Stimulated activated naive CD4-positive, alpha-beta T cell treated with Interleukin-2 at 50 U/mL for 16 hours (primary cell): ENCODE measurements at regions not wholly inside any gene's neighbourhood (a gene's known extent, or its start where the extent isn't known, plus 50 kb on each side); places are given as distances from the start of the nearest gene placed in this dataset.

ENCODE experiments used
- DNase-seq: peaks from one replicate; lab custom pipeline; 2025; lab: John Stamatoyannopoulos, UW

DNA sequence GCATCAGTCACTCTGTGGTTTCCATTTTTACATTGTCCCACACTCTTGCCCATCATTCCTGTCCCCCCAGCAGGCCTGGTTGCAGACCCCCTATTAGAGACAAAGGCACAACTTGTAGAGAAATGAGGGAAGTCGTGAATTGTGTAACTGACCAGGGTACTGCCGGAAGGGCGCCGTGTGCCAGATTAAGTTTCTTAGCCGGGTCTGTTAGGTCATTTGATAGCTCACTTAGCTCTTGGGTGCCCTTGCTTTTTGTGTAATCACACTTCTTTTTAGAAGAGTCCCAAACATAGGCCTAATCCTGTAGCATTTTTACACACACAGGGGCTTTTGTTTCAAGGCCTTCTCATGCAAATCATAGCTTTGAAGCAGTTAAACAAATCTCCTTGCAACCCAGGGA lies 87.2 kb downstream of the CTAGE1 start:
- DNase-seq: no peak

DNA sequence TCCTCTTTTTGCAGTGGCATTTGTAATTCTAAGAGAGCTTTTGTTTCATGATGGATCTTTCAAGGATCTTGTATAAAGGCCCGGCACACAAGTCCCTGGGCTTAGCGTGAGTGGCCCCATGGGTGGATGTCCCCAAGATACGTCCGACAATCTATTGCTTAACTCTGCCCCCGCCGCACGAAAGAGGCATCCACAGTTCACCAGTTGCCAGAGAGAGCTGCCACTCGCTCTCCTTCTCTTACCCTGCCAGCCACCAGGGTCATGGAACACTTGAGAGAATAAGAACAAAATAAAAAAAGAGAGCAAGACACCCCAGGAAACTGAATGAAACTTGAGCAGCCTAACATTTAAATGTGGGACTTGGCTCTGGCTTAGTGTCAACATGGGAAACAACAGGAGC lies 92.3 kb downstream of the CTAGE1 start:
- DNase-seq: no peak

DNA sequence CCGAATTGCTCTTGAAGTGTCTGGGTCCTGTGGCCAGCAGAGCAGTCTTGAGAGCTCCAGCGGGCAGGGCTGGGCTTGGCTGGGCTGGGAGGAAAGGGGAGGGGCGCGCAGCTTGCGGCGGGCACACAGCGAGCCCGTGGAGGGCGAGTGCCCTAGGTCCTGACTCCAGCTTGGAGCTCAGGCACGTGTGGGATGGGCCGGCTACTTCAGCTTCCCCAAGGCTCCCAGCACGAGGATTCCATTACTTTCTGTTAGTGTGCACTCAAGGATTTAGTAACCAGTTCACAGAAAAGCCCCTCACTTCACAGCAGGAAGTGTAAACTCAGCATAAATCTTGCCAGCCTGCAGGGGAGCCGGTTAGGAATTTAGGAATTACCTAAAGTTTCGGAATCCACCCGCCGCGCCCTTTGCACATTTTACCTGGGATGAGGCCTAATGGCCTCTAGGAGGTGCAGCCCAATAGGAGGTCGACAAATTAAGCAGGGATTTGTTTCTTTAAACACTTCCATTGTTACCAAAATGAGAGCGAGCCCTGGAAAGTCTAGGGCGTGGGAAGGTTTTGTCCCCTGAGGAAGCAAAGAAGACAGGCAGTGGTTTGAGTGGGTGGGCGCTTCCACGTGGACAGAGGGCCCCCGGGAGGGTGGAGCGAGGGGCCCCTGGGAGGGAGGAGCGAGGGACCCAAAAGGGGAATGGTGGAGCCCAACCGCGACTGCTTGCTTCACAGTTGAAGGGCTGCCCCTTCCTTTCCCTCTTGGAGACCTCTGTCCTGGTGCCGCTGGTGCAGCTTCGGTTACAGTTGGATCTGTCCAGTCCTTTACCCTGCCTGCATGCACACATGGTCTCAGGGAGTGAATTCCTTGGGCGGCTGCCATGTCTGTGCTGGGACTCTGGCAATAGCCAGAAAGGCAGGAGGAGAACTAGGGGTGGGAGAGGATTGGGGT lies 93.3 kb downstream of the CTAGE1 start:
- DNase-seq: no peak

DNA sequence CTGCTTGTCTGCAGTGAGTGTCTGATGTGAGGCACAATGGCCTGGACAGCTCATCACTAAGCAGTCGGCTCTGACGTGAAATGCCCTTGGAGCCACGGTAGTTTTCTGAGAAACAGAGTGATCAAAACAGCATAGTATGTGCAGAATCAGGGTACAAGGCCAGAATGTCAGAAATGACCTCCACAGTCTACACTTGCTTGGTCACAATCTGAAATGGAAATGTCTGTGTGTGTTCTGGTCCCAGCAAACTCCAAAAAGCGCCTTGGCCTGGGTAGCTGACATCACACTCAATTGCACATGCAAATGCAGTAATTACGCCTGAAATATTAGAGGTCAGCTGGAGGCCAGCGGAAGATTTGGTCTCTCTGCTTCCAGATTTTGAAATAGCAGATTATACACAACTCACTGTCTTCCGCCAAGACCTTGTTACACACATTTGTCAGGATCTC lies 95.4 kb downstream of the CTAGE1 start:
- DNase-seq: no peak

DNA sequence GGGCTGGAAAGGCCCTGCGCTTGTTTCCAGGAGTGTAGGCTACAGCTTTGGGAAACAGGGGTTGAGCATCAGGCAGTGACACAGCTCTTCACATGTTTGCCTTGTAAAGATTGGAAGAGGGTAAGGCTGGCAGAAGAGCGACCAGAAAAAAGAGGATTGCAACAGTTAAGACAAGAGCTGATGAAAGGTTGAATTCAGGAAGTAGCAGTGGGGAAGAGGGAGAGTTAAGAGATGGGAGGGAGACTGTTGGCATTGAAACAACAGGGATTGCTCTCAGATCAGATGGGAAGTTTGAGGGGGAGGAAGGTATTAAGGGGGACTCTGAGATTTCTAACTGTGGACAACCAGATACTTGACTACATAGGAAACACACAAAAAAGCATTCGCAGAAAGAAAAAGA lies 96.9 kb downstream of the CTAGE1 start:
- DNase-seq: no peak

DNA sequence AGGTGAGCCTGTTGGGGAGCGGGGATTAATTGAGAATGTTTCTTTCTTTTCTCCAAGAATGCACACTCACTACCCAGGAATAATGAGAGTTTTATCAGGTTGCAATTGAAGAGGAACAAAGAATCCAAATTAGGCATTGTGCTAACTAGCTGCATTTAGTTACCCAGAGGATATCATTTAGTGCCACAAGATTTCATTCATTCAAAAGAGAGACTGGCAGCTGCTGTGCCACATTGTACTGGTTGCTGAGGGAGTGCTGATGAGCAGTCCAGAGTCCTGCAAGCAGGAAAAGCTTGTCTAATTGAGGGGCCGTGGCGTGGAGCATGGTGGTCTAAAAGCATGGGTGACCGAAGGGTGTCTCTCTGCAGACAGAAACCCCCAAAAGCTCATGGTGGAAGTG lies 97.6 kb downstream of the CTAGE1 start:
- no peak for DNase-seq

DNA sequence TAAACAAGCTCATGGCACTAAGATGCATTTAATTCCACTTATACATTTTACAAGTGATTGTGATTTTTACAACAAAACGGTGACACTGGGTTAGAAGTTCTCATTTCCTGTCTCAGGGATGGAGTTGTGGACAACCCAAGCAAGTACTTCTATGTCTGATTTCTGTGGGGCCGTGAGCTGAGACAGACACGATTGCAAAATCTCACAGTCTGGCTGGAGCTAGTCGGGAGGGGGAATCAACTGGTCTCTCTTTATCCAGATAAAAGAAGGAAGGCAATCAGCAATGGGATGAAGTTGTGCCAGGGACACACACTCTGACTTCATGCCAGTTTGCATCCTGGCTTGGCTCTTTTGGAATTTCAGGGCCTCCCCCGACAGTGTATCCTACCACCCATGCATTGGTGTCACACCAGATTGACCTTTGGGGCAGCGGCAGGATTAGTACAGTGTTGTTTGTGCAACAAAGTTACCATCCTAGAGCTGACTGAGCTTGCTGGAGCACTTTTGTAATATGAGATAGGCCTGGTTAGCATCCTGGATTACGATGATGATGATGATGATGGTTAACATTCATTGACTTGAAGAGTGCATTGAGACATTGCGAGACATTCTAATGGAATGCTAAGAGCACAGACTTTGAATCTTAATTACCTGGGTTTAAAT lies 98.8 kb downstream of the CTAGE1 start:
- DNase-seq: no peak

DNA sequence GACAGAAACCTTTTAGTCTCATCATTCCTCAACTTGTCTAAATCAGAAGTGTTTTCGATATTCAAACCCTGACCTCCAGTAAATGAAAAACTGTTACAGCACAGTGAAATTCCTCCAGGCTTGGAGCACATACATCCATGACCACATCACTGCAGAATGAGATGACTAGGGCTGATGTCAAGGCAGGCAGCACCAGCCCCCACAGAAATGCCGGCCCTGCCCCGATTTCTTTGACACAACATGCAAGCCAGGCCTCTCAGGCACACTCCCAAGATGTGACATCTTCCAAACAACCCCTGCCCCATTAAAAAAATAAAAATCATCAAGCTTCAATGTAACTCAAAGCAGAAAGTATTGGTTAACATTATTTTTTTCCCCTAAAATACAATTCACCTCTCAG lies 103.3 kb downstream of the CTAGE1 start:
- no peak for DNase-seq

DNA sequence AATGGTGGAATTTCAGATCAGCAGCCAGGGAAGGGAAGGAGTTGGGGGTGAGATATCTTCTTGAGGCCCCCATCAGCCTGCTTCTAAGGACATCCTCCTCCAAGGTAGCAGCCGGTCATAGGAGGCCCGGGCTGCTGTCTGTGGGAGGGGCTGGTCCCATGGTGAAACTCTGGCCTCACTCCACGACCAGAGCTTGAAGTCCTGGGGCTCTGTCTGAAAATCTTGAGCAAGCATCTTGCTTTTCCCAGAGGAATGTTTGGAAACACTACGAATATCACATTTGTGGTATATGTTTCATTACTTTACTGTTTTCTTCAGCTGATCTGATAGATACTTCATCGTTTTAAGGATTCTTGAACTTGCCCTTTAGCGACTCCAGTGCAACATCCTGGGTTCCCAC lies 103.7 kb downstream of the CTAGE1 start:
- DNase-seq: no peak

DNA sequence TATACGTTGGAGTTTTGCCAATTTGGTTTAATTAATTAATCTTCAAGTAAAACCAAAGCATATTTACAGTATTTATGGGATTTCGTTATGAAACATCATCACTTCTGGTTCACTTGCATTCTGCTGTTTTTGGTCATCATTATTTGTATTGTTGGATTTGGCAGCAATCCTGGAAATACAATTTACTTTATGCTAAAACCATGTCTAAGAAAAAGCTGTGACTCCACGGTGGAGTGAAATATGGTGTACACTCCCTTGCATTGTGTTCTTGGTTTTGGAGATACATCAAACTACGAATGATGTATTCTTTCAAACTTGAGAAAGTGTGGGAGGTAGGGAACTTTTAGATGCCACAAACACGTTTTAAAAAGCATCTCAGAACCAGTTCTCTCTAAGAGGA lies 106.4 kb downstream of the CTAGE1 start:
- DNase-seq: no peak

DNA sequence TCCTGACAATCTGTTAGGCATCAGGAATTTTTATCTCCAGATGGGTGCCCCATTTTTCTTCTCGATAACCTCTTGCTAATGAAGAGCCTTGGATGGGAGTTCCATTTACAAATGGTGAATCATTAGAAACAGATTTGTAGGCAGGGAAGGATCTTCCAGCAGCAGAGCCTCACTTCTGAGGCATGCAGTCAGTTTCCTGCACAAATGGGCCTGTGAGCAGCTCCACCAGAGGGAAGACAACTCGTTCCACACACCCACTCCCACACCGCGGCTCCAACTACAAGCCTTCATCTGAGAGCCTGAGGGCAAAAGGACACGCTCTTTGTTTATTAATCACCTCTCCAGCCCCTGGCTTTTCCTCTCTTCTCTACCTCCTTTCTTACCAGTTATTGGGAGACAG lies 108.5 kb downstream of the CTAGE1 start:
- no peak for DNase-seq

DNA sequence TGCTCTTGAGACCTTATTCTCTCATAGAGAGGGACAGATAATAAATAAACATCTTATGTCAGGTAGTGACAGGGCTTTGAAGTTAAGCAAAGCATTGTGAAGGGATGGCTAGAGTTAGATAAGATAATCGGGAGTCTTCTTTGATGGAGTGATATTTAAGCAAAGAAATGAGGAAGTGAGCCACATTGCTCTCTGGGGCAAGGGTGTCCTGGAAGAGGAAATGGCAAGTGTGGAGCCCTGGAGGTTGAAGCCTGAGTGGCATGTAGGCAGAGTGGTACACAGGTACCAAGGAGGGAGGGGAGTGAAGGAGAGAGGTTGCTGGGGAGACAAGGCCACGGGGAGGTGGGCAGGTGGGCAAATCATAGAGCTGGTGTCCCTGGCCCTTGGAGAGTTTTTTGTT lies 110.2 kb downstream of the CTAGE1 start:
- DNase-seq: no peak

DNA sequence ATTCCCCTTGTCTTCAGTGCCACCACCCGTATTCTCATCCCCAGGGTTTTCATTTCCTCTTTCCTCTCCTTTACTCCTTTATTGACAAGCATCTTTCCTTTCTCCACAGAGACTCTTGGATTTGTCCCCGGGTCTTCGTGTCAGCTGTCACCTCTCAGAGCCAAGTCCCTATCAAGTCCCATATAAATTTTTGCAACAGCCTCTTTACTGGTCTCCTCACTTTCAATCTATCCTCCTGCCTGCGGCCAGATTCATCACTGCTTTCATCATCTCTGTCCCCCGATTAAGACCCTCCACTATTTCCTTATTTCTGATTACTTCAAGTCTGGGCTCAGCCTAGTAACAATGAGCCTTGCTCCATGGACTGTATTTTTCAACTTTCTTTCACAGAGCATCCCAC lies 113.8 kb downstream of the CTAGE1 start:
- no peak for DNase-seq

DNA sequence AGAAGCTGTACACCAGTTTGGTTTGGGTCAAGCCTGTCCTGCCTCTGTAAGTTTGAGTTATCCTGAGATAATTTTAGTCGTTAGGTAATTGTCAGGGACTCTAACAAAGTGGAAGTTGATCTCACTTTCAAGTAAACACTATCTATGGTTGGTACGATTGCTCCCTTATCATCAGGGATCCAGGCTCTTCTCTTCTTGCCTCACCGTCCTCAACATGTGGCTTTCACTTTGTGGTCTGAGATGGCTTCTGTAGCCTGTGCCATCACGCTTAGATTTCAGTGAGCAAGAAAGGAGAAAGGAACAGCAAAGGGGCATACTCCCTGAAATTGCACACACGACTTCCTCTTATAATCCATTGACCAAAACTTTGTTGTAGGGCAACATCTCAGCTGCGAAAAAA lies 115.6 kb downstream of the CTAGE1 start:
- no peak for DNase-seq

DNA sequence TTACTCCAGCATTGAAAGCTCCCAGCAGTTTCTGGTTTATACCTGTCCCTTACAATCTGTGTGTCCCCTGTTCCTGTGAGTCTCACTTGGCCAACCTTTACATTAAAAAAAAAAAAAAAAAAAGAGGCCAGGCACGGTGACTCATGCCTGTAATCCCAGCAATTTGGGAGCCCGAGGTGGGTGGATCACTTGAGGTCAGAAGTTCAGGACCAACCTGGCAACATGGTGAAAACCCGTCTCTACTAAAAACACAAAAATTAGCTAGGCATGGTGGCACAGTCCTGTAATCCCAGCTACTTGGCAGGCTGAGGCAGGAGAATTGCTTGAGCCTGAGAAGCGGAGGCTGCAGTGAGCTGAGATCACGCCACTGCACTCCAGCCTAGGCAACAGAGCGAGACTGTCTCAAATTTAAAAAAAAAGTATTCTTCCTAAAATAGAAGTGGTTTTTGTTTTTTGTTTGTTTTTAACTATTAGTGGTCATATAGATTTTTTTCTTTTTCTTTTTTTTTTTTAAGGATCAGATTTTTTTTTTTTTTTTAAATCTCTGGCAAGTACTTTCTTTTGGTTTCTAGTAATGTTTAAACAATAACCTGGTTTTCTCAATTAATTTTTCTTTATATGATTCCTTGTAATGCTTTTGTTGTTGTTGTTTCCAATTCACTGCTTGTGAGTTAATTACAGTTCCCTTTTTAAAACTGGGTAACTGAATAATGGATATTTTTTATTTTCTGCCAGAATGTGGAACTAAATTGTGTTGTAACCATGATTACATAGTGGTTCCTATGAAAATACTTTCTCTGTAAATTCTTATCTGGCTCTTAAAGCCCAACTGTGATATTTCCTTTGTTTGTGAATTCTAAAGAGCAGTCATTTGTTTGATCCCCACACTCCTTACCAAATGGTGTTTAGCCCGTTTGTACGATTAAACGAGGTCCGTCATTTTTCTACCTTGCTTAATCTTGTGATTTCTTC lies 116.8 kb downstream of the CTAGE1 start:
- DNase-seq: no peak

DNA sequence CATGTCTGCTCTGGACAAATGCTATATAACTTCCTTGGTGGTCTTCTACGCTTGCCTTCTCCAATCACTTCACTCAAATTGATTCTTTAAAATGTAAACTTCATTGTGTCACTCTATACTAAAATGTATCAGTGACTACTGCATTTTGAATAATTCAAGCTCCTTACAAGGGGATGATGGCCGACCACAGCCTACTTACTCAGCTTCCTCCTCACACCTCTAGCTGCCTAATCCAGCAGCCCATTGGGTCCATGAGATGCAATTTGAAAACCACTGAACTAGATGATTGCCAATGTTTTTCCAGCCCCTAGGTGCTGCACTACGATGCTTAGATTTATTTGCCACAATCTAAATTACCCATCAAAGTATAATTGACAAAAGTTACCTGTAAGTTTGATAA lies 120.7 kb downstream of the CTAGE1 start:
- DNase-seq: no peak

DNA sequence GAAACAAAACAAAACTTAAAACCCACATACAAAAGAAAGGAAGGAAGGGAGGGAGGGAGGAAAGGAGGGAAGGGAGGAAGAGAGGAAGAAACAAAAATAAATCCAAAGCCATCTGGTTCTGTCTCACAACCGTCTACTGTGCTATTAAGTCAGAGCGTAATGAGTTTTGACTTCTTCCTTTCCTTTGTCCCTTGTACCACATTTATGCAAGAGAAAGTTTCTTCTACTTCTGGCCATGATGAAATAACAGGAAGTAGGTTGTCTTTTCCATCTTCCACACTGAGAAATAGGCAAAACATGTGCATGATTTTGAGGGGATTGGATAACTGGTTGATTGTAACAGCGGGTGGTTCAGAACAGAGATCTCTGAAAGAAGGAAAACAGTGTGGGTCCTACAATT lies 121.4 kb downstream of the CTAGE1 start:
- DNase-seq: no peak

DNA sequence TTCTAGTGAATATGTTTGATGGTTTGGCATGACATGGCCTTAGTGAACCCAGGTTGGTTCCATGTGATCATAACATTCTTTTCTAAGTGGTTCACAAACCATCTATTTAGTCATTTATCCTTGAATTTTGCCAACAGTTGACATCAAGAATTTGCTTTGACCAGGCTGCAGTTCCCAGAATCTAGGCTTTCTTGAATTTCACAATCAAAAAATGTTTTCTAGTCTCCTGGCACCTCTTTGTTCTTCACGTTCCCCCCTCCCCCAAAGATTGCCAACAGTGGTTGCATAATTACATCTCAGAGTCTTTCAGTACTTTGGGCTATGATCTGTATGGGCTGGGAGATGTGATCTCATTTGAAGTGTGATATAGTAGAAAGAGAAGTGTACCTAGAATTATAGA lies 124.0 kb downstream of the GATA6 start:
- no peak for DNase-seq

DNA sequence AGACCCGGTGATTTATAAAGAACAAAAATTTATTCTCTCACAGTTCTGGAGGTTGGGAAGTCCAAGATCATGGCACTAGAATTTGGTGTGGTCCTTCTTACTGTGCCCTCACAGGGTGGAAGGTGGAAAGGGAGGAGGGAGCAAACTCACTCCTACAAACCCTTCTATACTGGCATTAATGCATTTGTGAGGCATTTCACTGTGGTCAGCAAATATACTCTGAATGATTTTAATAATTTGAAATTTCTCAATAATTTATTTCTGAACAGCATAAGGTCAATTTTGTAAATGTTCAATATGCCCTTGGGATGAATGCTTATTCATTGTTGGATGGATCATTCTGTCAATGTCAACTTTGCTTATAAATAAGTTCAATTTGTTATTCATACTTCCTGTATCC lies 120.6 kb downstream of the GATA6 start:
- DNase-seq: no peak

DNA sequence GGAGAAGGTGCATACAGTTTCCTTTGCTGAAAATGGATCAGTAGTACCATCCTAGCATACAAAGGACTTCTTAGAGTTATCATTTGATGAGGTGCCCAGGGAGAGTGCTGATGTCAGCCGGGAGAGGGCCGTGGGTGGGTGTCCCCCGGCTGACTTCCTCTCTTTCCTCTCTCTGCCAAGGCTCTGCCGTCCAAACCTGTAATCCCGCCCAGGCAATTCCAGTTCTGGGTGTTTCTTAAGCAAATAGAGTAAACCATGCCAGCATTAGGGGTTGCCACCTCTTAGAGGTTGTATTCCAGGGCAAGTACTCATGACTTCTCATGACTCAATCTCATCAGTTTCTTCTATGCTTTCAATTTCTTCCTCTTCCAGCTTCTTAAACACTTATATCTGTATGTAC lies 117.2 kb downstream of the GATA6 start:
- DNase-seq: no peak

DNA sequence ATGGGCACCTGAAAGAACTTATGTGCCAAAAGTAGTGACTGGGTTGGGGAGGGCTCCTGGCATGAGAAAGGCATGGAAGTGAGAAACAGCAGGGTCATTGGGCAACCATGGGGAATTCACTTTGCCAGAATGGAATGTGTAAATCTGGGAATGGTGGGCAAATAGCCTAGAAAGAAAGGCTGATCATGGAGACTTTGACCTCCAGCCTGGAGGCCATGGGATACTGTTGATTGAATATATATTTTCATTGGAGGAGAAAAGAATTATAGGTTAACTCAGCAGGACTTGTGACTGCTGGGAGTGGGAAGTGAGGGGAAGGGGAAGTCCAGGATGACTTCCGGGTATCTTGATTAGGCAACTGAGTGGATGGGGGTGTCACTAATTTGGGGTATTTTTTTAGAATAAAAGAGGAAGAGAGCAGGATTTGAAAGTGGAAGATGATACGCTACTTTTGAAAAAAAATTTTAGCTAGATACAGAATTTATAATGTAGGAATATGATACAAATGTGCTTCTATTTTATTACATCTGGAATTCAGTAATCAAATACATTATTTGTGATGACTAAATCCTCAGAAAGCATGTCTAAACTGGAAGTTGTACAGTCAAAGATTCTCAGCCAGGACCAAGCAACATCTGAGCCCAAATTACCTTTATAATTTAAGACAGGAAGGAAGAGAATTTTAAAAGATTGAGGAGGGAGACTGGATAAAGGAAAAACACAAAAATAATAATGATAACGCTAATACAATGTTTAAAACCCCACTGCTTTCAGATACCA lies 116.2 kb downstream of the GATA6 start:
- DNase-seq: no peak
